Esophagus muscularis mucosa (tissue), 4 donors: ENCODE measurements at regions not wholly inside any gene's neighbourhood (a gene's known extent, or its start where the extent isn't known, plus 50 kb on each side); places are given as distances from the start of the nearest gene placed in this dataset.

Experiments
- CTCF ChIP-seq, 3 experiments: fragments of 200-600 bp in 2 of 3; fragments of 450-650 bp in 1 of 3; sonication (generic) in 2 of 3; IDR thresholded peaks; one replicate each; pipeline ENCODE4 v1.5.1; 2017 to 2019; ENCODE audit warnings: antibody characterized with exemption in 3 of 3, mild to moderate bottlenecking in 2 of 3, moderate library complexity in 1 of 3
- EP300 ChIP-seq: sonication (generic); formaldehyde crosslinking; IDR thresholded peaks from one replicate; pipeline ENCODE4 v1.6.1; 2017; ENCODE audit warnings: antibody characterized with exemption
- POLR2A ChIP-seq: fragments of 450-650 bp; IDR thresholded peaks from one replicate; pipeline ENCODE4 v1.6.1; 2017; ENCODE audit warnings: antibody characterized with exemption, moderate library complexity, mild to moderate bottlenecking, low read depth
- POLR2AphosphoS5 ChIP-seq, 2 donors: sonication (generic); formaldehyde crosslinking; IDR thresholded peaks; one replicate each; pipeline ENCODE4 v1.6.1; 2017; ENCODE audit warnings: antibody characterized with exemption in 2 of 2

DNA sequence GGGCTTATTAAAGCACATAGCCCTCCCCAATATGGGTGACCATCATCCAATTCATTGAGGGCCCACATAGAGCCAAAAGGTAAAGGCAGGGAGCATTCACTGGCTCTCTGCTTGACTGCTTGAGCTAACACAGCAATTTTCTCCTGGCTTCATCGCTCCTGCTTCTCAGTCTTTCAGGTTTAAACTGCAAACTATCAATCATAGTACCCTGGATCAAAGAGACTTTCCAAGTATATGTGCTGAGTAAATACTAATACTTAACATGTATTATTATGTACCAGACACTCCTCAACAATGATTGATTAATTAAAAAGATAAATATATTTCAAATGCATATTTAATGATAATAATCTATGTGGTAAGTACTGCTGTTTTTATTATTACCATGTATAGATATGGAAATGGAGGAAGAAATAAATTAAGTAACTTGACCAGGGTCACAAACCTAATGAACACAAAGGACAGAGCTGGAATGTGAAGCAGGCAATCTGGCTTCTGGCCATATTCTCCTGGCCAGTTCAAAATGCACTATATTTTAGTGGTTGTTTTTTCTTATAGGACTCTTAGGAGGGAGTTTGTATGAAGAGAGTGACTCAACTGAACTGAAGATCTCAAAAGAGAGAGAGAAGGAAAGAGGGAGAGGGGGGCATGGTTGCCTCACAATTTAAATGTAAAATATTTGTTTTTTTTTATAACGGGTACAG is 1197.3 kb downstream of the TECRL start:
- no peak for TF ChIP-seq POLR2A
- no peak for TF ChIP-seq CTCF (IDR thresholded peaks at IDR 0.05)
- TF ChIP-seq POLR2AphosphoS5 (IDR thresholded peaks at IDR 0.05), result no peak
- TF ChIP-seq EP300, result no peak
